Ramos (cell line): ENCODE measurements at regions not wholly inside any gene's neighbourhood (a gene's known extent, or its start where the extent isn't known, plus 50 kb on each side); places are given as distances from the start of the nearest gene placed in this dataset.

Experiments
- in situ Hi-C: fragments of 300-500 bp; cut with MboI; formaldehyde crosslinking; loops from one replicate; pipeline ENCODE4 v1.14.3; 2022; ENCODE audit warnings: low sequenced_read_pairs; ENCODE audit not compliant: unreplicated experiment

DNA sequence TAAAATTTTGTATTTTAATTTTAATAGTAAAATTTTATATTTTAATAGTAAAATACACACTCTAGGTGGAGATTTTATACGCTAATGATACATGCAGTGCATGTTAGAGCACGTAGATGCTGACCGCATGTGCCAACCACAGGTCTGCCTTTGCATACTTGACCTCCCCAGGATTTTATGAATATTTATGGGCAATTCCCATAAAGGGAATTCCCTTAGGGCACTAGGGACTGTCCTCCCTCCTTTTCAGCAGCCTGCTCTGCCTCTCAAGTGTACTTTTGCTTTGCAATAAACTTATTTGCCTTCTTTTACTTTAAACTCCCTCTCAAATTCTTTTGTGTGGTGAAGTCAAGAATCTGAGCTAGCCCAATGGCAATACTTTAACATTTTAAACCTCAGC is 217.7 kb upstream of the CDH8 start:
- in situ Hi-C loops = no loop called here

DNA sequence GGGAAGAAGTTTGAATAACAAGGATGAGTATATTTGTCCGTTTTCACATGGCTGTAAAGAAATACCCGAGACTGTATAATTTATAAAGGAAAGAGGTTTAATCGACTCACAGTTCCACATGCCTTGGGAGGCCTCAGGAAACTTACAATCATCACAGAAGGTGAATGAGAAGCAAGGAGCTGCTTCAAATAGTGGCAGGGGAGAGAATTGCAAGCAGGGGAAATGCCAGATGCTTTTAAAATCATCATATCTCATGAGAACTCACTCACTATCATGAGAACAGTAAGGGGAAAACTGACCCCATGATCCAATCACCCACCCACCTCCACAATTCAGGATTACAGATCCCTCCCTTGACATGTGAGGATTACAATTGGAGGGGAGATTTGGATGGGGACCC is 212.8 kb upstream of the CDH8 start:
- in situ Hi-C loops = no loop called here

DNA sequence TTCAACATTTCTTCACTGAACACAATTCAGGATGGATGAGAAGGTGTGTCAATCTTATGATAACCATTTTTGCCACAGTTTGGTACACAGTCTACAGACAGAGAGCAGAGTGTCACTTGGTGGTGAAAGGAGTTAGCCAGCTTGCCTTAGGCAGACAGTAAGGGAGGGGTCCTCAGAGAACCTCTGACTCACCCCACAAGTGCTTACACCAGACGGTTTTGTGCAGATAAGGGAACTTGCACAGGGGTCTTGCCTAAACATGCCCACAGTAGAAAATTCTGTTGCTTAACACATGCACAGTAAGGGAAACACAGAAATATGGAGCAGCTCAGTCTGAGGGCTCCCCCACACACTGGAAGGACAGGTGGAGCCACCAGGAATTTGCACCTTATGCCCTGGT is 204.5 kb upstream of the CDH8 start:
- in situ Hi-C loops = no loop called here

DNA sequence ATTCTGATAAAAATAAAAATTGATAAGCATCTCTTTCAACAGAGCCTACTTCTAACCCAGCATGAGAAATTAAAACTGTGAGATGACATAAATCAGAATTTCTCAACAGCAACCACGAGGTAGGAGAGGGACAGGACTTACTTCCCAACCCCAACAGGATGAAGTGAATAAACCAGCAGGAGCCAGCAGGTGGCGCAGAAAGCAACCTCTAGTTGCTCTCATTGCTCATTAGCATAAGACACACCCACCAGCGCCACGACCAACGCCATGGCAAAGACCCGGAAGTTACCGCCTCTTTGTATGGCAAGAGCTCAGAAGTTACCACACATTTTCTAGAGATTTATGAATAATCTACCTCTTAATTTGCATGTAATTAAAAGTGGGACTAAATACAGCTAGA is 189.4 kb upstream of the CDH8 start:
- in situ Hi-C loops = loop anchor here (10.0 kb wide), 1 partner anchor 1059 kb away; no protein-coding TSS in a partner anchor

DNA sequence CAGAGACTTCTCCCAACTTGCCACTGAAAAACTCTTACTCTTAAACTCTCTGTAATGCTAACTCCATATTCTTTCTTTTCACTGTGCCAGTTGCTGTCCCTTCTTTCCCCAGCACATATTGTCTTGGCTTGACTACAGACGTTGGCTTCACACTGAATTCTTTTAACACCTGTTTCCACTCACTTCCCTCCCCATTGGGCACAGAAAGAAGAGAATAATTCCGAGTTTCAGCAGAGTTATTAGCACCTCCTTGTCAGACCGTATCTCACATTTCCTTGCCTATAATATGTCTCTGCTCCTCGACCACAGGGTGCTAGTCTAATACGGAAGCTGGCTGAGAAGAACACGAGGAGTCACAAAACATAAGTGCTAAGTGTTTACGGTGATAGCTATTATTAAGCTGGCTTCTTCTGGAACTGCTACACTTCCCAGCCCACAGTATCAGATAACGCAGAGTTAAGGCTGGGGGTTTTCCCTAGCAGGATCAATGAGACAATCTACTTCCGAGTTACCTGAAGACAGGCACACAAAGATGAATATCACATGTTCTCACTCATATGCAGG is 188.5 kb upstream of the CDH8 start:
- in situ Hi-C loops = loop anchor here (10.0 kb wide), 1 partner anchor 1060 kb away; no protein-coding TSS in a partner anchor

DNA sequence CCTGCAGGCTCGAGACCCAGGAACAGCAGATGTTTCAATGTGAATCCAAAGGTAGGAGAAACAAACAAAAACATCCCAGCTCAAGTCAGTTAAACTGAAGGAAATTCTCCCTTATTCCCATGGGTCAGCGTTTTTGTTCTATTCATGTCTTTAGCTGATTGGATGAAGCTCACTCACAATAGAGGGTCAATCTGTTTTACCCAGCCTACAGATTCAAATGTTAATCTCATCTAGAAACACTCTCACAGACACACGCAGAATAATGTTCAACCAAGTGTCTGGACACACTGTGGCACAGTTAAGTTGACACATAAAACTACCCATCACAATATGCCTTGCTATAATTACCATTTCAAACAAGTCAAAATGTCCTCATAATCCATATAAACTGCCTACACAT is 180.6 kb upstream of the CDH8 start:
- in situ Hi-C loops = no loop called here

DNA sequence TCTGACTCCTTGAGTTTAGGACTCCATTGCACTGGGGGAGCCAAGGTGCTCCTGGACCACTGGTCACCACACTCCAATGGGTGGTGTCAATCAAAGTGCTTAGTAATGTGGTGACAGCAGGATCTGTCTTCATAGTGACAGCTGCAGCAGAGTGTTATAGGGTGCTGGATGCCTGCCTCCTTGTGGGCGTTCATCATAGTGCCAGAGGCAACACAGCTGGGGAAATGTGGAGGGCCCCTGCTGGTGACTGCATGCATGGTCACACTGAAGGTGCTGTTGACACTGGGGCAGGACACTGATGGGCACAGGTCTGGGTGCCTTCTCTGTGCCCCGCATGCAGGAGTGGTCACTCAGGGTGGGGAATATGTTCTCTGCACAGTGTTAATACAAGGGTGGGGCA is 177.5 kb upstream of the CDH8 start:
- in situ Hi-C loops = no loop called here

DNA sequence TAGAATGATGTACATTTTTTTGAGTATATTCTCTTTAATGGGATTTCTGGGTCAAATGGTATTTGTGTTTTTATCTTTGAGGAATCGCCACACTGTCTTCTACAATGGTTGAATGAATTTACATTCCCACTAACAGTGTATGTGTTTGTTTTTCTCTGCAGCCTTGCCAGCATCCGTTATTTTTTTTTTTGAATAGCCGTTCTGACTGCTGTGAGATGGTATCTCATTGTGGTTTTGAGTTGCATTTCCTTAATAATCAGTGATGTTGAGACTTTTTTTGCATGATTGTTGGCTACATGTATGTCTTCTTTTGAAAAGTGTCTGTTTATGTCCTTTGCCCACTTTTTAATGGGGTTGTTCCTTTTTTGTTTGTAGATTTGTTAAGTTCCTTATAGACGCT is 172.7 kb upstream of the CDH8 start:
- in situ Hi-C loops = no loop called here

DNA sequence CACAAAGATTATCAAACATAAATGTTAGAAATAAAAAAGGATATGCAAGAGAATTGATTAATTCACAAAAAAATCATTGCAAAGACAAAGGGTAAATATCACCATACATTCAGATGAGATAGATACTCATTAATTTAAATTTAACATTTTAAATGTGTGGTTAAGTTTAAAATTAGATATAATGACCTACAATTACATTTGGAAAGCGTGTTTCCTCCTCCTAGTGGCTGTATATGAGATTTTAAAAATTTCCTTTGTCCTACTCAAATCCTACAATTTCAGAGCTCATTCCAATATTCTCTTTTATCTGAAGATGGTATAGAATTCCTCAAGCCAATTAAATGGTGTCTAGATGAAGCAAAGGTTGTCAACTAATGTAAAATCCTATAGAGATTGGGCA is 169.2 kb upstream of the CDH8 start:
- in situ Hi-C loops = no loop called here

DNA sequence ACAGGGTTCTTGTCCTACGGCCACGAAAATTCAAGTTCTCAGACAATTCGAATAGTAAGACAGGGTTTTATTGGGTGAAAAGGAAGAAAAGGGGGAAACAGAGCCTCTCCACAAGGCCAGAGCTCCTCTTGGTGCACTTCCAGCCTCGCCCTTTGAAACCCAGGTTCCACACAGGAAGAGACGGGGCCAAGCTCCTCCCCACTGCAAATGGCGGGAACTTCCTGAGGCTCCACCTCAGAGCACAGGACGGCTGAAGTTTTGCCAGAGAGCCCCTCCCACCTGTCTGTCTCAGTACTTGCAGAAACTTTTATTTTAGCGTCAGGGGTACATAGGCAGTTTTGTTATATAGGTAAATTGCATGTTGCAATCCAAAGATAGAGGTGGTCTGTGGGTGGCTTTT is 165.7 kb upstream of the CDH8 start:
- in situ Hi-C loops = no loop called here

DNA sequence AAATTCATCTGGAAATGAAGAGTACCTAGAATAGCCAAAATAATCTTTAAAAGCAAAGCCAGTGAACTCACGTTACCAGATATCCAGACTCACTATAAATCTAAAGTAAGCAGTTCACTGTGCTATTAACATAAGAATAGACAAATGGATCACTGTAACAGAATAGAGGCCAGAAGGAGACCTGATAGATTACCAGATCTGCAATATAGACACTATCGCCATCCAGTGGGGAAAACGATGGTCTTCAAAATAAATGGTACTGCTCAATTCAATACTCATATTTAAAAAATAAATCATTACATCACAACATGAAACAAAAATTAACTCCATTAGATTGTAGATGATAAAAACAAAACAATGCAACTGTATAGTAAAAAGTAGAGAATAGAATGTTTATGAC is 158.6 kb upstream of the CDH8 start:
- in situ Hi-C loops = no loop called here

DNA sequence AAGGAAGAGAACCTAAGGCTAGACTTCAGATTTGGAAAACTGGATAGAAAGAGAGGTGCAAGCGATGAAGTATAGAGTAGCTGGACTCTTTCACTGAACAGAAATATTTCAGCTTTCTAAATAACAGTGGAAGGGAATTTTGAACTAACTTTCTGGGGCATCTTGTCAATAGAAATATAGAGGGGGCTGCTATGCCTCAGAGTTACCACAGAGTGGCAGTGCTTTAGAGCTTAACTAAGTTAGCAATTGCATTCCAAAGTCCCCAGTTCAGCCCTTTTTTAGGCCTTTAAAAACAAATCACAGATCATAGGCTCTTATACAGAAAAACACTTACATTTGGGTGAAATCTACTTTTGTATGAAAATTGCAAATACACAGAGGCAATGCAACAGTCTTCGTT is 154.2 kb upstream of the CDH8 start:
- in situ Hi-C loops = no loop called here

DNA sequence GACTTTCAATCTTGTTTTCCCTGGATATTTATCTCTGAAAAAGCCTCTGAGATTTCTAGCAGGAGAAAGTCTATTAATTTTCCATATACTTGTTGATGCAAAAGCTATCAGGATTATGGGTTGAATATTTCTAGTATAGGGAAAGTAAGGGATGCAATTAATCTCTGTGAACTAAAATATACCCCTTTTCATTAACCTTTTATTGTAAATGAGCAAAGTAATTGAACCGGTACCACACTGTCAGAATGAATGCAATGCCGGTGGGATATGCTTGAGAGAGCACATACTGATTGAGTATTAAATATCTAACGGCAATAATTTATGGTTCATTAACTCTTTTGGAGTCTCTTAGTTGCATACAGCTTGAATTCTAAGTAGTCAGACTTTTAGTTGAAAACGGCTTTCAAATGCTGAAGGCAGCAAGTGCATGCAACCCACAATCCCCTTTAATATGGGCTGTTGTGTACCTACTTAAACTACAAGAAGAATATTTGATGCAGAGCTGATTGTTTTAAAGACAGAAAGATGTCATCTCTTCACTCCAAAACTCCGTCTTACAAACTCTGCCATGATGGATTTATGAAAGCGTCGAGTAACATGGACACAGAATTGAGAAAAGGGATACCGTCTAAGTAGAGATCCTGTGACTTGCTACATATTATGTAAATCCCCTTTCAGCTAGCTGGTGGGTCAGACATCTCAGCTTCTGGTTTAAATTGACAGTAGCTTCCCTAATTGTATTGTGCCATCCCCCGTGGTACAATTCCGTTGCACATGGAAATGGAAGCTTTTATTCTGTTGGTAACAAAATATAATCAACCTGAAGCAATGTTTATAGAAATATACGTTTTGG is 141.3 kb upstream of the CDH8 start:
- in situ Hi-C loops = no loop called here

DNA sequence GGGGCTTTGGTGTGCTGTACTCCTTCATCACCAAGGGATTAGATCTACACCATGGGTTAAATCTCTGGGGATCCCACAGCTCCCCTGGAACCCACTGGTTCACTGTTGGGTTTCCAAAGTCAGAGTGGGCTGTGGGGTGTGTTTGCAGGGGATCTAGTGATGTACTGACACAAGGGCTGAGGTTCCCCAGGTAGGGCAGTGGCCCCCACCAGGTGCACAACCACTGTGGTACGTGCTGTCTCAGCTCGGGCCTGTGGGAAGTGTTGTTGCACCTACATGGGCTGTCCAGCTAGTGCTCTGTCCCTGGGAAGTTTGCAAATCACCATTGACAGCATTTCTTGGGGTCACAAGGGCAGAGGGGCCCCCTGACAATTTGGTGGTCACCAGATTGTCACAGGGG is 134.4 kb upstream of the CDH8 start:
- in situ Hi-C loops = no loop called here

DNA sequence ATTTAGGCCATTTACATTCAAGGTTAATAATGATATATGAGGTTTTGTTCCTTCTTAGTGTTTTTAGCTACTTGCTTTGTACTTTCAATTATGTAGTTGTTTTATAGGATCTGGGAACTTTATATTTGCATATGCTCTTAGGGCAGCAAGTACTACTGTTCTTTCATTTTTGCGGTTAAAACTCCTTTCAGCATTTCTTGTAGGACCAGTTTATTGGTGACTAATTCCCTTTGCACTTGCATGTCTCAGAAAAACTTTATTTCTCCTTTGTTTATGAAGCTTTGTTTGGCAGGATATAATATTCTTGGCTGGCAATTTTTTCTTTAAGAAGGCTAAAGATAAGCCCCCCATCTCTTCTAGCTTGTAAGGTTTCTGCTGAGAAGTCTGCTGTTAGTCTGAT is 131.3 kb upstream of the CDH8 start:
- in situ Hi-C loops = no loop called here

DNA sequence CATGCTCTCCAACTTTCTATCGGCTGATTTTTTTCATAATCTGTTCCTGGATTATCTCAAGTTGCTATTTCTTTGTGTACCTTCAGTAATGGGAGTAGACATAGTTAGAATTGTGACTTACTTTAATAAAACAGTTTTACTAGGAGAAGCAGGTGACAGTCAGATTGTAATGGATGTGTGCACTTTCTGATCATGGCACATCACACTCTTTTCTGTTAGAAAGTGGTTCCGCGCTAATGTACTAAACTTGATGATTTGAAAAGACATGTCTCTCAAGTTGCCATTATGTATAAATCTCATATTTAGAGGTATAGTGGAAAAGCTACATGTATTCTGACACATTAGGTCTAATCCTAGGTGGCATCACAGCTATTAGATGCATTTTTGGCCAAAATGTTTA is 121.3 kb upstream of the CDH8 start:
- in situ Hi-C loops = no loop called here

DNA sequence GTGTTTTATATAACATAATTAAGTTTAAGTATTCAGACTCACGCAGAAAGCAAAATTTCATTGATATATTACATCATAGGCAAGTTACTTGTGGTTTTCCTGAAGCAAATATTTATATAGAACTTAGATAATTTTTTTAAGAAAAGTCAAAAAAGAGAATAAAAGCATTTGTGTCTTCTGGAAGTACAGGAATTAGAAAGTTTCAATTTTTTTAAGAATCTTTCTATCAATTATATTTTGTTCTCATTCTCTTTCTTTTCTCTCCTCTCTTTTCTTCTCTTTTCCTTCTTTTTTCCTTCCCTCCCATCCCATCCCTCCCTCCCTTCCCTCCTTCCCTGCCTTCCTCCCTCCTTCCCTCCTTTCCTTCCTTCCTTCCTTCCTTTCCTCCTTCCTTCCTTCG is 120.7 kb upstream of the CDH8 start:
- in situ Hi-C loops = no loop called here

DNA sequence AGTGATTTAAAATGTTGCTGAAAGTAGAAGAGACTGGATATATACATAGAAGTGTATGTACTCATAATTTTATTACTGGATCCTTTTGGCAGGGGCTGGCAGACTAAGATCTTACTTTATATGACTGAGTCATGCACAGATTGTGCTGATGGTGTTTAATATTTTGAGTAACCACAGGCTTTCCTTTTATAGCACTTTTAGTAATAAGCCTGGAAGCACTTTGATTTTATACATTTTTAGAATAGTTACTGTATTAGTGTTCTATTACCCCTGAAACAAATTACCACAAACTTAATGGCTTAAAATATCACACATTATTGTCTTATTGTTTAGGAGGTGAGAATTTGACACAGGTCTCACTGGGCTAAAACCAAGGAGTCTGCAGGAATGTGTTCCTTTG is 113.4 kb upstream of the CDH8 start:
- in situ Hi-C loops = no loop called here

DNA sequence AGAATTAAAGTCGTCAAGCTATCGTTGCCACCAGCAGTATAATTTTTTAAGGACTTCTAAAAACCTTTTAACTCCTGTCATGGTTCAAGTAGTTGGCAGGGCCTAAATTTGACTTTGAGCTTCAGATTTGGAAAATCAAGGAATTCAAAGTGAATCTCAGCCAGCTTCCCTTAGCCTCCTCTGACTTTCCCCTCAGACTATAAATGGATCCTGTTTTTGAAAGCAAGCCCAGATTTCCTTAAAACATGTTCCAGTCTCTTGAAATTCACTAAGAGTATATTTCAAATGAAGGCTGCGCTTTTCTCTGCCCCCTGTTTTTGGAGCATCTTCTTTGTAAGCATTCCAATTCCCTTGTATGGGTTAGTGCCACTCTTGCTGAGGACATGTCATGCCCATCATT is 101.8 kb upstream of the CDH8 start:
- in situ Hi-C loops = no loop called here

DNA sequence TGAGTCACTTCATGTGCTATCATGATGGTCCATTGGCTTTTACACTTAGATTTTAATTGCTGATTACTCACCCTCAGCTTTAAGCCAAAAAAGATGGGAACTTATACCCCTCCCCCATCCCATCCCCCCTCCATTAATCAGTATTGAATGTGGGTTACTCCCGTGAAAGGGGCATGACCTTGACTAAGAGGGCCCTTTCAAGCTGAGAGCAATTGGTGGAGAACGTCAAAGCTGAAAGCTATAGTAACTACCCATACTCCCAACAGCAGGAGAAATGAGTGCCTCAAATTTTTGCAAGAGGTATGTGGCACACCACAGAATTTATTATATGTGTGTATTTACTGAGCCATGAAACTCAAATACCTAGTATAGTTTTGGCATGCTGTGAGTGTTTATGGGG is 99.7 kb upstream of the CDH8 start:
- in situ Hi-C loops = no loop called here

DNA sequence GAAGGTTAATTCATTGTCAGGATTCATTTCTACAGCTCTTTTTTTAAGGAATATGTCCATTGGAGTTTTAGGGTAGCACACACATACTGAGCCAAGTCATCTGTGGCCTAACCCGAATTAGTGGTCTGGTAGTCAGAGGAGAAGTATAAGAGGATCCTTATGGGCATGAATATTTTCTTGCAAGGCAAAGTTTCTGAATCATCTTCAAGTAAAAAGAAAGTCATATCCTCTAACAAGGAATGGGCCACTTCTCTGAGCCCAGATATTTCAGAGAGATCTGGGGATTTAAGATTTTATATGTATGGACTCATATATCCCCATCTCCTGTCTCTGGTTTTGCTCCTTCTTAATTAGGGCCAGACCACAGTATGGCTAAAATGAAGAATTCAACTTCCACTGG is 99.2 kb upstream of the CDH8 start:
- in situ Hi-C loops = no loop called here

DNA sequence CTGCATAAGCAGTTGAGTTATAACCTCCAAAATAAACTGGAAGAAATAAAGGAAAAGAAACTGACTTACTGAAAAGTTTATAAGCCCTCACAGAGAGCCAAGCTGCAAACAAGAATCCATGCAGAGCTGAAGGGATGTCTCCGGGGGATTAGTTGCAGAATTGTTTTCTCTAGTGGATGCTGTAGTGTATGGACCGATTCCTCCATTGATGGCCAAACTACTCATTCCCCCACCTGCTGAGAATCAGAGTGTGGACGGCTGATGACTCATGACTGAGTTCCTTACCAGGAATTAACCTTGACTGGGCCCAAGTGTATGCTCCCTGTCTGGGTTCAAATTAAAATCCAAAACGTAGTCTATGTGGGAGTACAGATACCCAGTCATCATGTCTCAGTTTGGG is 93.9 kb upstream of the CDH8 start:
- in situ Hi-C loops = no loop called here
